Peyer's patch (tissue), 4 donors: ENCODE measurements at regions not wholly inside any gene's neighbourhood (a gene's known extent, or its start where the extent isn't known, plus 50 kb on each side); places are given as distances from the start of the nearest gene placed in this dataset.

Experiments
- POLR2A ChIP-seq, 2 donors: fragments of 450-650 bp; IDR thresholded peaks; one replicate each; pipeline ENCODE4 v1.5.1; 2017; ENCODE audit warnings: antibody characterized with exemption in 2 of 2, mild to moderate bottlenecking in 2 of 2, moderate library complexity in 2 of 2
- TF ChIP-seq, protein P1 (sequence below), 6 experiments: fragments of 450-650 bp in 4 of 6; fragments of 200-600 bp in 2 of 6; sonication (generic) in 1 of 6; IDR thresholded peaks; one replicate each; pipeline ENCODE4 v1.5.1; 2017 to 2019; ENCODE audit warnings: antibody characterized with exemption in 6 of 6, mild to moderate bottlenecking in 3 of 6, moderate library complexity in 1 of 6

DNA sequence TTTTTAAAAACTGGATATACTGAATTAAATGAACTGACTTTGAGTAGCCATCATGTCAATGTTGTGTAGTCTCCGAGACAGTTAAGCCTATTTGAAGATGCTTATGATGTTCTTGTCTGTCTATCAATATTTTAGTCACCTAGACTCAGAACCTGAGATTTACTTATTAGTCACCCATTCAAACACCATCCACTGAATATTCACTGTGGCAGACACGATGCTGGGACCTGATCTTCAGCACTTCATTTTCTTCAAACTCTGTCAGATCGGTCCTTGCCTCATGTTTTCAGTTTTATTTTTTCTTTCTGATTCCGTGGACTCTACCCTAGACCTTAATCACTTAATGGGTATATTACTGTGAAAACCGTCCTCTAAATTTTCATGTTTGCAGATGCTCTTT, 123.7 kb upstream of the MCHR2 start:
- TF ChIP-seq POLR2A (IDR thresholded peaks at IDR 0.05) = no peak
- TF ChIP-seq, protein P1, sequence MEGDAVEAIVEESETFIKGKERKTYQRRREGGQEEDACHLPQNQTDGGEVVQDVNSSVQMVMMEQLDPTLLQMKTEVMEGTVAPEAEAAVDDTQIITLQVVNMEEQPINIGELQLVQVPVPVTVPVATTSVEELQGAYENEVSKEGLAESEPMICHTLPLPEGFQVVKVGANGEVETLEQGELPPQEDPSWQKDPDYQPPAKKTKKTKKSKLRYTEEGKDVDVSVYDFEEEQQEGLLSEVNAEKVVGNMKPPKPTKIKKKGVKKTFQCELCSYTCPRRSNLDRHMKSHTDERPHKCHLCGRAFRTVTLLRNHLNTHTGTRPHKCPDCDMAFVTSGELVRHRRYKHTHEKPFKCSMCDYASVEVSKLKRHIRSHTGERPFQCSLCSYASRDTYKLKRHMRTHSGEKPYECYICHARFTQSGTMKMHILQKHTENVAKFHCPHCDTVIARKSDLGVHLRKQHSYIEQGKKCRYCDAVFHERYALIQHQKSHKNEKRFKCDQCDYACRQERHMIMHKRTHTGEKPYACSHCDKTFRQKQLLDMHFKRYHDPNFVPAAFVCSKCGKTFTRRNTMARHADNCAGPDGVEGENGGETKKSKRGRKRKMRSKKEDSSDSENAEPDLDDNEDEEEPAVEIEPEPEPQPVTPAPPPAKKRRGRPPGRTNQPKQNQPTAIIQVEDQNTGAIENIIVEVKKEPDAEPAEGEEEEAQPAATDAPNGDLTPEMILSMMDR (IDR thresholded peaks at IDR 0.05) = no peak
